ENCODE measurements at regions not wholly inside any gene's neighbourhood (a gene's known extent, or its start where the extent isn't known, plus 50 kb on each side); places are given as distances from the start of the nearest gene placed in this dataset.

DNA sequence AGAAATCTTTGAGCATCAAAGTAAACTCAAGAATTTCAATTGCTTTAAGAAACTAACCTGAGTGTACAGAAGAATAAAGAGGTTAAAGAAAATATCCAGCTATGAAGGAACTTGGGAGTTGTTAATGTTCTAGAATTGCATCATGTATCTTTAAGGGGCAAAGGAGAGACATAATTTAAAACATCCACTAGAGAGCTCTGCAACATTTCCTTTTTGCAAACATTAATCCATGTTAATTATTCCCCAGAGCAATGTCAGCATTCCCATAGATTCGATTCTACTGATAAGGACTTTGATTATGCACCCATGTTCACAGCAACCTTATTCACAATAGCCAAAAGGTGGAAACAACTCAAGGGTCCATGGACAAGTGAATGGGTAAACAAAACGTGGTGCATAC lies 80.2 kb upstream of the SORBS2 start:
- Mint-ChIP-seq H3K4me1 (ENCODE audit: low read depth, unreplicated experiment) (peaks cover 10% of the 10 kb centered on the region), H3K27me3 (ENCODE audit: insufficient read depth, unreplicated experiment) (no peaks in the 10 kb centered on the region), H3K36me3 (ENCODE audit: insufficient read depth, unreplicated experiment) (peaks cover 5% of the 10 kb centered on the region), H3K4me3 (ENCODE audit: unreplicated experiment) (no peak overlapping the region), H3K27ac (ENCODE audit: unreplicated experiment) (no peak overlapping the region), H3K9me3 (ENCODE audit: unreplicated experiment) (peaks cover 37% of the 10 kb centered on the region)
- intact Hi-C loops (cut with micrococcal nuclease; ENCODE audit: unreplicated experiment): loop anchor here (10.0 kb wide), 1 partner anchor 133 kb away; no protein-coding TSS in a partner anchor
- no peaks in the 10 kb centered on the region for H3K27me3 ChIP-seq (replicated peaks; ENCODE audit: control insufficient read depth, insufficient read depth, low read length)
- TF ChIP-seq, protein P1, sequence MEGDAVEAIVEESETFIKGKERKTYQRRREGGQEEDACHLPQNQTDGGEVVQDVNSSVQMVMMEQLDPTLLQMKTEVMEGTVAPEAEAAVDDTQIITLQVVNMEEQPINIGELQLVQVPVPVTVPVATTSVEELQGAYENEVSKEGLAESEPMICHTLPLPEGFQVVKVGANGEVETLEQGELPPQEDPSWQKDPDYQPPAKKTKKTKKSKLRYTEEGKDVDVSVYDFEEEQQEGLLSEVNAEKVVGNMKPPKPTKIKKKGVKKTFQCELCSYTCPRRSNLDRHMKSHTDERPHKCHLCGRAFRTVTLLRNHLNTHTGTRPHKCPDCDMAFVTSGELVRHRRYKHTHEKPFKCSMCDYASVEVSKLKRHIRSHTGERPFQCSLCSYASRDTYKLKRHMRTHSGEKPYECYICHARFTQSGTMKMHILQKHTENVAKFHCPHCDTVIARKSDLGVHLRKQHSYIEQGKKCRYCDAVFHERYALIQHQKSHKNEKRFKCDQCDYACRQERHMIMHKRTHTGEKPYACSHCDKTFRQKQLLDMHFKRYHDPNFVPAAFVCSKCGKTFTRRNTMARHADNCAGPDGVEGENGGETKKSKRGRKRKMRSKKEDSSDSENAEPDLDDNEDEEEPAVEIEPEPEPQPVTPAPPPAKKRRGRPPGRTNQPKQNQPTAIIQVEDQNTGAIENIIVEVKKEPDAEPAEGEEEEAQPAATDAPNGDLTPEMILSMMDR (IDR thresholded peaks at IDR 0.05; ENCODE audit: insufficient read depth in 1 of 2, low read depth in 1 of 2, low read length in 1 of 2, severe bottlenecking in 1 of 2, unreplicated experiment in 1 of 2): no peak
- H3K9me3 ChIP-seq: no peaks in the 10 kb centered on the region
- no peaks in the 10 kb centered on the region for H3K36me3 ChIP-seq (ENCODE audit: control insufficient read depth, insufficient read depth, low read length)
- H3K4me3 ChIP-seq (ENCODE audit: low read depth, low read length): no peak overlapping the region
- ChIA-PET POLR2A (no interaction called here), CTCF (no interaction called here)
- BruUV-seq (replicated peaks): no TSS peak
- no peak for DNase-seq
- no peaks in the 10 kb centered on the region for H3K4me1 ChIP-seq

DNA sequence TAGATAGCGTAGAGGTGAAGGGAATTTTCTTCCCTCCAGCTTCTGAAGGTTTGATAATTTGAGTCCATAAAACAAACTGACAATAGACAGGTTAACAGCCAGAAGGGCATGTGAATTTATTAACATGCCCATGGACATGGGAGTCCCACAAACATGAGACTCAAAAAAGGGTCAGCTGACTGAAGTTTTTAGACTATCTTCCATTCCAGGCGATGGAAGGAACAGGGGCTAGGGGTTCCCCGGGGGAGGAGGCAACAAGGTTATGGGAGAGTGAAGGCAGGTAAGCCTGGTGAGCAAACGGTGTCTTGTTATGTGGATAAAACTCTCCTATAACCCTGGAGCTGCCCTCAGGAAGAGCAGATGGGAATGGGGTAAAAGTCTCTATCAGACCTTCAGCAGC lies 81.5 kb upstream of the SORBS2 start:
- ChIA-PET CTCF (interaction anchor here (0.6 kb wide), 1 partner anchor 22 kb away, joined by 5 read pairs; no protein-coding TSS in a partner anchor), POLR2A (no interaction called here)
- Mint-ChIP-seq H3K27me3 (ENCODE audit: insufficient read depth, unreplicated experiment) (no peaks in the 10 kb centered on the region), H3K27ac (ENCODE audit: unreplicated experiment) (no peak overlapping the region), H3K4me1 (ENCODE audit: low read depth, unreplicated experiment) (peaks cover 14% of the 10 kb centered on the region), H3K9me3 (ENCODE audit: unreplicated experiment) (peaks cover 32% of the 10 kb centered on the region), H3K36me3 (ENCODE audit: insufficient read depth, unreplicated experiment) (peaks cover 5% of the 10 kb centered on the region), H3K4me3 (ENCODE audit: unreplicated experiment) (no peak overlapping the region)
- Histone ChIP-seq H3K36me3 (ENCODE audit: control insufficient read depth, insufficient read depth, low read length) (no peaks in the 10 kb centered on the region), H3K9me3 (no peaks in the 10 kb centered on the region), H3K4me3 (ENCODE audit: low read depth, low read length) (no peak overlapping the region), H3K4me1 (peaks cover 8% of the 10 kb centered on the region; the same call in 1 of the 2 replicates), H3K27me3 (replicated peaks; ENCODE audit: control insufficient read depth, insufficient read depth, low read length) (no peaks in the 10 kb centered on the region)
- BruUV-seq (replicated peaks): no TSS peak
- DNase-seq: no peak
- intact Hi-C loops (cut with micrococcal nuclease; ENCODE audit: unreplicated experiment): loop anchor here (10.0 kb wide), 1 partner anchor 131 kb away; no protein-coding TSS in a partner anchor
- TF ChIP-seq, protein P1 (IDR thresholded peaks at IDR 0.05; ENCODE audit: insufficient read depth in 1 of 2, low read depth in 1 of 2, low read length in 1 of 2, severe bottlenecking in 1 of 2, unreplicated experiment in 1 of 2): no peak

DNA sequence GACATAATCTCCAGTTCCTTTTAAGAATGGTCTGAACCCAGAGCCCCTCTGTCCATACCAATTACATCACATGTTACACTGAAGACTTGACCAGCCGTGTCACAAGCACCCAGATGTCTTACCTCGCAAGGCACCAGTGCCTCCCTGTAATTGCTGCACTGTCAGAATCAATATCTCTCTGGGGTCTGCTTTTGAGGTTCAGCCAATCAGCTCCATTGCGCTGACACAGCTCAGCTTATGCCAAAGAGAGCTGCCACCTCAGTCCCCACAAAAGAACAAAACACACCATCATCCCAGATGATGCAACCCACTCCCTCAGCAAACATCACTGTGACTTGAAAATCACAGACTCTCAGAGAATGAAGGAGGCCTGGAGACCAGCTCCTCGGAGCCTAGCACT lies 82.5 kb upstream of the SORBS2 start:
- Mint-ChIP-seq H3K4me3 (ENCODE audit: unreplicated experiment) (no peak overlapping the region), H3K27me3 (ENCODE audit: insufficient read depth, unreplicated experiment) (no peaks in the 10 kb centered on the region), H3K9me3 (ENCODE audit: unreplicated experiment) (peaks cover 23% of the 10 kb centered on the region), H3K27ac (ENCODE audit: unreplicated experiment) (no peak overlapping the region), H3K36me3 (ENCODE audit: insufficient read depth, unreplicated experiment) (peaks cover 5% of the 10 kb centered on the region), H3K4me1 (ENCODE audit: low read depth, unreplicated experiment) (peaks cover 14% of the 10 kb centered on the region)
- H3K4me3 ChIP-seq (ENCODE audit: low read depth, low read length): no peak overlapping the region
- no peaks in the 10 kb centered on the region for H3K36me3 ChIP-seq (ENCODE audit: control insufficient read depth, insufficient read depth, low read length)
- H3K9me3 ChIP-seq: no peaks in the 10 kb centered on the region
- no TSS peak for BruUV-seq (replicated peaks)
- no peaks in the 10 kb centered on the region for H3K27me3 ChIP-seq (replicated peaks; ENCODE audit: control insufficient read depth, insufficient read depth, low read length)
- no peak for DNase-seq
- TF ChIP-seq, protein P1 (IDR thresholded peaks at IDR 0.05; ENCODE audit: insufficient read depth in 1 of 2, low read depth in 1 of 2, low read length in 1 of 2, severe bottlenecking in 1 of 2, unreplicated experiment in 1 of 2): no peak
- ChIA-PET POLR2A (no interaction called here), CTCF (no interaction called here)
- peaks cover 8% of the 10 kb centered on the region; the same call in 1 of the 2 replicates for H3K4me1 ChIP-seq
- intact Hi-C loops (cut with micrococcal nuclease; ENCODE audit: unreplicated experiment): loop anchor here (10.0 kb wide), 1 partner anchor 130 kb away; no protein-coding TSS in a partner anchor
